IPS-NIHi7 (cell line): ENCODE measurements at regions not wholly inside any gene's neighbourhood (a gene's known extent, or its start where the extent isn't known, plus 50 kb on each side); places are given as distances from the start of the nearest gene placed in this dataset.
"Not testable (repeated sequence)": the region's sequence is repeated elsewhere in the genome, so short reads cannot be mapped to it uniquely, and the experiment has no call there.

Source experiments
- DNase-seq: peaks from one replicate; pipeline ENCODE4 v3.0.0; 2012; ENCODE audit warnings: mixed read lengths; ENCODE audit errors: extremely low spot score

DNA sequence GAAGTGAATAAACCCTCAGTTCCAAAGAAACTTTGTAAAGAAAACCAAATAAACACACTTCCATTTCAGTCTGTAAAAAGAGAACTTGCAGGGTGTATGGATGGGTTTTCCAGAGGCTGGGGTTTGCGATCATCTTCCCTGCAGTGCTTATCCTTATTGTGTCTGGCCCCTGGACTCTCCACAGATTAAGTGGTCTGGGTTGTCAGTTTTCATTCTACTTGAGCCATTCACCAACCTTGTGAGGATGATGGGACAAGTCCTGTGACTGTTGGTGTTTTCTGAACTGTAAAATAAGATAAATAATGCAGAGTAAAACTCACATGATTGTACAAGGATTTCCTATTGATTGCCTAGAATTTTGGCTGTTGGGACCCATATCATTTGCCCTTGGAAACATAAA, 166.1 kb upstream of the MOCS2 start:
- DNase-seq: no peak

GRCh38 chr5:53276825-53277224, 167.3 kb upstream of the MOCS2 start:
- no peak for DNase-seq

DNA sequence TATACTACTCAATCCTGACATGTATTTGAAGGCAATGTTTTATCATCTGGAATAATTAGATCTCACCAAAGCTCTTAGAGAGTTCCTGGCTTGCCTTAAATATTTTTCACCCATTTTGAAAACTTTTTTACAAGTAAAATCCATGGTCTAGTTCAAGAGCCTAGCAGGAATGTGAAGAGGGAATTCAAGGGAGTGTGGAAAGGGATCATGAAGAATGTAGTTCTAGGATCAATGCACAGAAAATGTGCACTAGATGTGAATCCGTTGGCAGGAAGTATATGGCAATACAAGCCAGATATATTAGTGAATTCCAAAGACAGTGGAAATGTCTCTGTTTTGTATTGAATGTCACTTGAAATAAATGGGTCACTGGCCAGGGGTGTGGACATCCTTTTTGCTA, 167.9 kb upstream of the MOCS2 start:
- no peak for DNase-seq

- DNase-seq: no peak
Measured at GRCh38 chr5:53287573-53287972, 178.0 kb upstream of the MOCS2 start.

GRCh38 chr5:53288511-53288910, 179.0 kb upstream of the MOCS2 start:
- no peak for DNase-seq

GRCh38 chr5:53291047-53291446, 181.5 kb upstream of the MOCS2 start:
- DNase-seq: no peak

- DNase-seq: no peak
Measured at GRCh38 chr5:53291528-53291927, 182.0 kb upstream of the MOCS2 start.

- no peak for DNase-seq
Measured at GRCh38 chr5:53298841-53299240, 181.6 kb upstream of the FST start.

DNA sequence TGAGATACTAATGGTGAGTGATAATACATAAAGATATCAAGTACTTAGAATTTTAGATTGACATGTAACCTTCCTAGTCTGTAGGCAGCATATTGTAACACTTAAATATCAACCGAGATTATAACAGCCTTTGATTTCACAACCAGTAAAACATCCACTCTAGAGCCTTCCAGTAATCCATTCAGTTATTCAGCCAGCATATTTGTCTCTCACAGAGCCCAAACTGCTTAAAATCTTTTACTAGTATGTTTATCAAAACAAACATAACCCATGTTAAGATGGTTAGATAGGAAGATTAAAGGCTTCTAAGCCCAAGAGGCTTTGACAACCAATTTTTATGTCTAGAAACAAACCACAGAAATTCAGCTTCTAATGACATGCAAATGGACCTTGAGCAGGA, 177.9 kb upstream of the FST start:
- no peak for DNase-seq

GRCh38 chr5:53303105-53303504, 177.3 kb upstream of the FST start:
- no peak for DNase-seq

DNA sequence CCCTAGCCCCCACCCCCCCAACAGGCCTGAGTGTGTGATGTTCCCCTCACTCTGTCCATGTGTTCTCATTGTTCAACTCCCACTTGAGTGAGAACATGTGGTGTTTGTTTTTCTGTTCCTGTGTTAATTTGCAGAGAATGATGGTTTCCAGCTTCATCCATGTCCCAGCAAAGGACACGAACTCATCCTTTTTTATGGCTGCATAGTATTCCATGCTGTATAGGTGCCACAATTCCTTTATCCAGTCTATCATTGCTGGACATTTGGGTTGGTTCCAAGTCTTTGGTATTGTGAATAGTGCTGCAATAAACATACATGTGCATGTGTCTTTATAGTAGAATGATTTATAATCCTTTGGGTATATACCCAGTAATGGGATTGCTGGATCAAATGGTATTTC, 175.1 kb upstream of the FST start:
- DNase-seq: not testable (repeated sequence)

- no peak for DNase-seq
Measured at GRCh38 chr5:53309653-53310052, 170.8 kb upstream of the FST start.

GRCh38 chr5:53311681-53312080, 168.7 kb upstream of the FST start:
- no peak for DNase-seq

DNA sequence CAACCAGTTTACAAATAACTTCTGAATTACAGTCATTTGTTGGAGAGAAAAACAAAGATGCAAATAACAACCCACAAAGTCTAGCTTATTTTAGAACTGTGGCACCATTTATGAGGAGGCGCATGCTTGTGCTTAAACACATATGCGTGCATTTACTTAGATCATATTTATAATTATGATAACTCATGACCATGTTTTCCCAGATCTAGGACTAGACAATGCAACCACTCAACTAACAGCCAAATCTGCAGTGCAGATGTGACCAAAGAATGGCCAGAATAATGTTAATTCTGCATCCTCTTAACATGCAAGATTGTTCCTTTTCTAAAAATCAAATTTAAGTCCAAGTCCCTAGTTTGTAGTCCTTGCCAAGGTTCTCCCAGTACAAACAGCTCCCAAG, 167.3 kb upstream of the FST start:
- DNase-seq: no peak

- DNase-seq: peak; percentile 48
Measured at GRCh38 chr5:53318303-53318702, 162.1 kb upstream of the FST start.

- no peak for DNase-seq
Measured at GRCh38 chr5:53319315-53319714, 161.1 kb upstream of the FST start.

GRCh38 chr5:53321073-53321472, 159.4 kb upstream of the FST start:
- DNase-seq: no peak

- no peak for DNase-seq
Measured at GRCh38 chr5:53321721-53322120, 158.7 kb upstream of the FST start.

DNA sequence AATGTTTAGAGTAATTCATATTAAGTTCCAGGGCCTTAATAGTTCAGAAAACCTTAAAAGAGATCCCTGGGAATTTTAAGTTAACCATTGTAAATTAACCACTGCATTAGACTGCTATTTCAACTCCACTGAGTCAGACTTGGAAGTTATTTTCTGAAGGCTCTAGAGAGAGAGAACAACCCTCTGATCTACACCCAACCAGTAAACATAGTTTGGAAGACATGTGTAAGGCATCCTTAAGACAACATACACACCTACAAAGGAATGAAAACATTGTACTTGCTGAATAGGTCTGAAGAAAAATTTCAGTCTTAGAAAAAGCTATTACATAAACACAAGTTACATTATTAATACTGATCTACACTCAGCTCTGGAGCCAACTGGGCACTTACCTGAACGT, 158.2 kb upstream of the FST start:
- no peak for DNase-seq

DNA sequence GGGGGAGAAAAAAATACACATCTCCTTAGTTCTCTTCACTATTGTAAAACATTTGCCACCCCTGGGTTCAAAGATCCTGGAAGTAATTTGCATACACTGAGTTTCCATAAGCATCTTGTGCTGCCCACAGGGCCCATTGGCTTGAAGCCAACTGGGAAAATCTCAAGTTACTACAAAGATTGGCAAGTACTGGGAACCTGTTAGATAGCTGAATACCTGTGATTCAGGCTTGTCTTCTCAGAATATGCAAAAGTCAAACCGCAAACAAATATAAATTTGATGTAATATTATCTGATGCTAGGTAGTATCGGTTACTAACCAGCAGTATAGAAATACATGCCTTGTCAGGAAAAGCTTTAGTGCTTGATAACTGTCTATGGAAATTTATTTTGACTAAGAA, 156.9 kb upstream of the FST start:
- no peak for DNase-seq

- no peak for DNase-seq
Measured at GRCh38 chr5:53323943-53324642, 156.3 kb upstream of the FST start.

GRCh38 chr5:53326424-53327153, 153.8 kb upstream of the FST start:
- no peak for DNase-seq

GRCh38 chr5:53327811-53328334, 152.6 kb upstream of the FST start:
- no peak for DNase-seq
